NCI-H510A treated with DMSO at 0.1 percent for 48 hours (cell line): ENCODE measurements at regions not wholly inside any gene's neighbourhood (a gene's known extent, or its start where the extent isn't known, plus 50 kb on each side); places are given as distances from the start of the nearest gene placed in this dataset.
"Not testable (repeated sequence)": the region's sequence is repeated elsewhere in the genome, so short reads cannot be mapped to it uniquely, and the experiment has no call there.

Experiments used
- DNase-seq: peaks from one replicate; lab custom pipeline; 2025; lab: John Stamatoyannopoulos, UW

DNA sequence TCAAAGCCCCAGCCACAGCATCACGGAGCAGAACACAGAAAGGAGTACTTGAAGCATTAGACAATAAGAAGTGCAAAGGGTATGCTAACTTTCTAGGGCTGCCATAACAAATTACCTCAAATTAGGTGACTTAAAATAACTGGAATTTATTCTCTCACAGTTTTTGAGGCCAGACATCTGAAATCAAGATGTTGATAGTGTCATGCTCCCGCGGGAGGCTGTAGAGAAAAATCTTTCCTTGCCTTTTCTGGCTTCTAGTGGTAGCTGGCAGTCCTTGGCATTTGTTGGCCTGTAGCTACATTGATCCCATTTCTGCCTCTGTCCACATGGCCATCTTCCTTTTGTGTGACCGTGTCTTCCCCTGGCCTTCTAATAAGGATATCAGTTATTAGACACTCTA is 51.9 kb upstream of the SPDL1 start:
- no peak for DNase-seq

DNA sequence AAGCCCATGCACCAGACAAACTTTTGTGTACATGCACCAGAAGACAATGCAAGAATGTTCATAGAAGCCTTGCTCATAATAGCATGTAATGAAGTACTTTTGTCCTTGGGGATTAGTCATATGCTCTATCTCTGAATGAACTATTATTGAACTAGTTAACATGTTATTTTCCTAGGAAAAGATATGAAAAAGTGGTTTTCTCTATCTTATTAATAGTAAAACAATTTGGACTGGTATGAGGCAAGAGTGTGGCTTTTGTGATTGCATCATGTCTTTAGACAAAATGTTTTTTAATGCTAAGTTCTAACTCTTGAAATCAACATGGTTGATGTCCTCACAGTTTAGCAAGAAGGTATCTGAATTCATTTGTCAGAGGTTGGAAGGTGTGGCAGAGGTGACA is 55.7 kb upstream of the SPDL1 start:
- DNase-seq: no peak

DNA sequence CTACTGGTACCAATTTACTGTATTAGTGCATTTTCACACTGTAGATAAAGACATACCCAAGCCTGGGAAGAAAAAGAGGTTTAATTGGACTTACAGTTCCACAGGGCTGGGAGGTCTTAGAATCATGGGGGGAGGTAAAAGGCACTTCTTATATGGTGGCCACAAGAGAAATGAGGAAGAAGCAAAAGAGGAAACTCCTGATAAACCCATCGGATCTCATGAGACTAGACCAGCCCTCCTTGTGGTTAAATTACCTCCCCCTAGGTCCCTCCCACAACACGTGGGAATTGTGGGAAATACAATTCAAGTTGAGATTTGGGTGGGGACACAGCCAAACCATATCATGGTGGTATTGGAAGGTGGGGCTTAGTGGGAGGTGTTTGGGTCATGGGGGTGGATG is 56.5 kb upstream of the SPDL1 start:
- no peak for DNase-seq

DNA sequence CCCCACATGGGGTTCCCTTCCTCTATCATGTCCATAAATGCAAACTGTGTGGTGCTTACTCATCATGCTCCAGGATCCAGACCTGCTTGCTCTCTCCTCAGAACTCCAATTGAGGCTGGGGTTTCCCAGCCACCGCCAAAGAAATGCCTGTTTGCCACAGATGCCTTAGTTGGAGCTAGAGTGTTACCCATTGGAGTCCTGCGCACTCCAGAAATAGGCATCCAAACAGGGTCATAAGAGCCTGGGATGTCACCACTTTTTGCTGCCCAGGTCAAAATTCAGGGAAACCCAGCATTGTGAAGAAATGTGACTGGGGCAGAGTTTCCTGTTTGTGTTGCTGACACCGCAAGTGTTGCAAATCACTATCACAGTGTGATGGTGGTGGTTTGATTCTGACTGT is 60.7 kb upstream of the SPDL1 start:
- no peak for DNase-seq

DNA sequence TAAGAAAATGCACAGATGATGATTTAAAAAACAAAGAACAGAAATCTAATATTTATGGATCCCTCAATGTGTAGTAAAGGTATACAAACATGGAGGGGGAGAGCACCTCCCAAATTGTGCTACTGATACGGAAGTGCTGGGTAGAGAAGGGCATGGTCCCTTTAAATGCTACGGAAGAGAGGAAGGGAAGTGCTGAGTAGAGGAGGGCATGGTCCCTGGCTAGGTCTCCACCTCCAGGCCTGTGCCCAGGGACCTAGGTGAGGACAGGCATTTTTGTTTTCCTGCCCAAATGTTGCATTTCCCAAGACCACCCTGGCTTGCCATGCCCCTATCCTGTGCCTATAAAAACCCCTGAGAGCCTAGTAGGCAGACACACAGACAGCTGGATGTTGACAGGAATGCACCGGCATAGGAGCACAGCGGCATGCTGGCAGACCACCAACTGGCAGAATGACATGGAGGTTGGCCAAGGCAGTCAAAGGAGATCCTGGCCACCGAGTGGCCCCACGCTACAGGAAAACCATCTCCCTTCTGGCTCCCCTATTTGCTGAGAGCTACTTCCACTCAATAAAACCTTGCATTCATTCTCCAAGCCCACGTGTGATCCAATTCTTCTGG is 62.1 kb upstream of the SPDL1 start:
- DNase-seq: no peak

DNA sequence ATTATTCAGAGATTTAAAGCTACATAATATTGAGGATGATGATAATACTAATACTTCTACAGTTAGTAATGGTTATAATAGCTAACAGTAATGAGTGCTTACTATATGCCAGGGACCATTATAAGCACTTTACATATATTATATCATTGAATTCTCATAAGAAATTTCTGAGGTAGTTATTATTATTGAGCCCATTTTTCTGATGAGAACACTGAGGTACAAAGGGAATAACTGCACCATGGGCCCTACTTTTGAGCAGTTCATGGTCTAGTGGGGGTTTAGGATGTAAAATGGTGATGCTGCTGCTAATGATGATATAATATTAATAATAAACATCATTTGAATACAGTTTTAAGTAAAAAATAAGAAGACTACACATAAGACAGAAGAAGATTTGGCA is 64.2 kb upstream of the SPDL1 start:
- DNase-seq: no peak

DNA sequence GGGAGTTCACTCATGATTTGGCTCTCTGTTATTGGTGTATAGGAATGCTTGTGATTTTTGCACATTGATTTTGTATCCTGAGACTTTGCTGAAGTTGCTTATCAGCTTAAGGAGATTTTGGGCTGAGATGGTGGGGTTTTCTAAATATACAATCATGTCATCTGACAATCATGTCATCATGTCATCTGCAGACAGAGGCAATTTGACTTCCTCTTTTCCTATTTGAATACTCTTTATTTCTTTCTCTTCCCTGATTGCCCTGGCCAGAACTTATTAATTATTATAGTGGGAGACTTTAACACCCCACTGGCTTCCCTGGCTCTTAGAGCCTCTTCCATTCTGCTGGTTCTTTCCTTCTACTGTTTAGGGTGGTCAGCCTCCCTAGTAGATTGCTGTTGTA is 64.8 kb upstream of the SPDL1 start:
- not testable (repeated sequence) for DNase-seq

DNA sequence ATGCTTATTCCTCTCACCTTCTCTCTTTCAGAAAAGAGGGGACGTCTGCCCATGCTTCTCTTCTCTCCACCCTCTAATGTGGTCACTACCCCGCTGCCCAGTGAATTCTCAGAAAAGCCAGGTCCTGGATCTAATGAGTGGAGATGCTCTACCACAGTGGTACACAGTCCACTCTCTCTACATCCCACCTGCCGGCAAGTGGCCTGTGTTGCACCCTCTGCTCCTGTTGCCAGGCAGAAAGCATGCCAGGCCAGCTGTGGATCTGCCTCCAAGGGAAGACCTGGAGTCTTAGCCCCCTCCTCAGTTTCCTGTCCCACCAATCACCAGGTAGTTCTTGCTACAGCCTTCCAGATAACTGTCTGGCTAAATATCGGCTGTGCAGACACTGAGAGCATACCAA is 71.2 kb upstream of the SPDL1 start:
- DNase-seq: no peak

DNA sequence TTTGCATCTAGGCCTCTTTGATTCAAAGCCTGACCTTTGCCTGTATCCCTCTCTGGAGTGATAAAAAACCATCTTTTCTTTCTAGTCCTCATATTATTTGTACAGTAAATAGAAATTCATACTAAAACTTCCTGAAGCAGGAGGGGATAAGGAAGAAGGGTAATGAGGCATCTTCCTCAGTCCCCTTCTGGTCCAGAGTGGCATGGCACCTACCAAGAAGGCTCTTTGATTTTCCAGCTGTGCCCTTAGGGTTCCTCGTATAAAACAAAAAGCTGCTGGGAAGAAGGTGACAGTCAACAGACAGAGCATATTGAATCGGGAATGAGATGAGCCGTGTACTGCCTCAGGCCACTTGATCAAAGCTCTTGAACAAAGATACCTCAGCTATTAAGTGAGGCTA is 71.9 kb upstream of the SPDL1 start:
- no peak for DNase-seq

DNA sequence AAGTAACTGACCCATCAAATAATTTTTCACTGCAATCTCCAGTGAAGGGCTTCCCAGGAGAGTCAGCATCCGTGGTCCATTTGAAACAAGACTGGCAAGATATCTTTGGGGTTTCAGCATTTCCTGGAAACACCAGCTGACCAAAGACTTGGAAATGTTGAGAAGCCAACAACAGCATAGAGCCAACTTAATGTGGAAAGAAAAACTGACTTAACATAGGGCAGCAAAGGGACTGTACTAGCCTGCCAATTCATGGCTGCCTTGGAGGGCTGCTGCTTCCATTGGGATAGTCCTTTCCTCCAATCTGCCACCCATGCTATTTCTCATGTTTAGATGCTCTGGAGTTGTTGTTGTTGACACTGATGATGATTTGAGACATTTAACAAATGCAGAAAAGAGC is 76.5 kb upstream of the SPDL1 start:
- no peak for DNase-seq

DNA sequence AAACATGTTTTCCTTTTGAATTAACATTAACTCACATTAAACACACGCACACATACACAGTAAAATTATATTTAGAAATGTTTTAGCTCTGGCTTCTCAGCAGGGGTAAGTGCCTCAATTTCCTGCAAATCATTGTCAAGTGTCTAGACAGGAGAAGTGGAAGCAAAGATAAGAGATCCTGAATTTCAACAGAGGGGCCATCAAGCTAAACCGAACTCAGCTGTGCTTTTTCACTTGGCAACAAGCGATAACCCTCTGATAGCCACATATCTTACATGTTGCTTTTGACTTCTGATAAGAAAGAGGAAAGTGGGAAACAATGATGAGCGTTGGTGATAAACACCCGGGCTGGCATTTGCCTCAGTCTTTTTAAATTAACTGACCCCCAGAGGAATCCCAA is 79.7 kb upstream of the SPDL1 start:
- DNase-seq: no peak

DNA sequence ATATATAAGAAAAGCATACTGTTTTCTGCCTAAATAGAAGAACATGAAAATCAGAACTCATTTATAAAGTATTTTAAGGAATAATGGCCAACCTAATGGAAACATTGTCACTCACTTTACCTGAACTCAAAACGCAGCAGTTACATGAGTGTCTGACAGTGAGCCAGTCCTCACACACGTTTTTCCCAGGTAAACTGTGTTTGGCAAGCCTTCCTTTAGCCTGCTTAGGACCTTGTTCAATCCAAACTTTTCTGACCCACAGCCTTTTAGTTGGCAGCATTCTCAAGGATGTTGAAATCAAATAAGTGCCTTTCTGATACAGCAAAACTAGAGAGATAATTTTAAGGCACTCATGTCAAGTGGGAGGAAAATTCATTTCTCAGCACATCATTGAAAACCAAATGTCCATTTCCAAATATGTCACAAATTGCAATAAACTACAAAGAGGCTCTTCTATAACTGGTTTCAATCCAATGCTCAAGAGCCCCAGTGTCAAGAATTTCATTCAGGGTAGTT is 83.5 kb upstream of the SPDL1 start:
- DNase-seq: no peak

DNA sequence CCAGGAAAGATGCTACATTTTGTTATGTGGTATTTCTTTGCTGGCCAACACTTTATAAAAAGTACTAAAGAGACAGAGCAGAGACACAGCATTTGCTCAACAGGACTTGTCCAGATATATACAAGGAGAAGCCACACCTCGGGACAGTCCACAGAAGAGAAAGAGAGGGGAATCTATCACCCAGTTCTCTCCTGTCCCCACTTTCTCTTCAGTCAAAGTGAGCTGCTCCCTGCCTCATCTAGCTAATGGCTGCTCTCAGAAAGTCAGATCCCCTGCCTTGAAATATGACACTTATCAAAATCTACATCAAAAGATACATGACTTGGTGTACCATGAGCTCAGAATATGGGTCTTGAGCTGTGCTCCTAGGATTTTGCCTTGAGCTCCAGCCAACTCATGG is 86.7 kb upstream of the SPDL1 start:
- DNase-seq: no peak

DNA sequence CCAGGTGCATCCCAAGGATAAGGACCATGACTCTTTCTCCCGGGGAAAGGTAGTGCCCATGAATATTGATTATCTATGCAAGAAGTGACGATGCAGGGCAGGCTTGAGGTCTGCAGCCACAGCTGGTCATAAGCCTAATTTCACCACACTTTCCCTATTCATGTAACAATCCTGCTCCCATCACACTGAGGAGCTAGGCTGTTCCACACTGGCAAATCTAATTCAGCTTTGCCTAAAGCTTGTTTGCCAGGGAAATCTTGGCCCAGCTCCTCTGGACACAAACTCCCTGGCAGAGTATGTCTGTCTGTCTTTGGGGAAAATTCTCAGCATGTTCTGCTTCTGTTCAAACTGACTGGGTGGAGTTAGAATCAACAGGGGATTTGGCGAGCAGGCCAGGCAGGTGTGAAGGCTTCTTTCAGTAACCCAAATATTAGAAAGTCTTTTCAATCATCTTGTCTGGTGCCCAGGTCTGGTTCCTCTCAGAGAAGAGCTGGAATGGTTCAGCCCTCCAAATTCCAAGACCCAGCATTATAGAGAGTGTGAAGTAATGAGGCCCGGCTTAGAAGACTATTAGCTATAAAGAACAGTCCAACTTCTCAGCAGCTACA is 88.5 kb upstream of the SPDL1 start:
- no peak for DNase-seq

DNA sequence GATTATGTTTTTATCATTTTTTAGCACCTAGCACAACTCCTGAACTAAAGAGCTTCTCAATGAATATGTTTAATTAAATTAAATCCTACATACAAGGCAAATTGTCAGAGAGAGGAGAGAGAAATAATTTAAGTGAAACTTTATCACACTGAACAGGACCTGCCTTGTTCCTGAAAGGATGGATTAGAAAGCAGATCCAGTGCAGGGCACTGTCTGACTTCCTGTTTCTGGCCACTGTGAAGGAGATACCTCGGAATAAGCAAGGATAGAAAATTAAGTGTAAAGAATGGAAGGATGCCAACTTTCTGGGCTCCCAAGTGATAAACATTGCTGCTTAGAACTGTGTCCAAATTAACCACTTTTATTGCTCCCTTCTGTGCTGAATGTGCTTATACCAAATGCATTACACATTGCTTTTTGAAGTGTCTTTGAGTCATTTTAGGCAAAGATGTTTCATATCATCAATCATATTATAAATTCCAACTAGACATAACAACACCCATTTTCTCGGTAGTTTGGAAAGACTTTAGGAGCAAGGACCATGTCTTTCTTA is 89.1 kb upstream of the SPDL1 start:
- DNase-seq: no peak

DNA sequence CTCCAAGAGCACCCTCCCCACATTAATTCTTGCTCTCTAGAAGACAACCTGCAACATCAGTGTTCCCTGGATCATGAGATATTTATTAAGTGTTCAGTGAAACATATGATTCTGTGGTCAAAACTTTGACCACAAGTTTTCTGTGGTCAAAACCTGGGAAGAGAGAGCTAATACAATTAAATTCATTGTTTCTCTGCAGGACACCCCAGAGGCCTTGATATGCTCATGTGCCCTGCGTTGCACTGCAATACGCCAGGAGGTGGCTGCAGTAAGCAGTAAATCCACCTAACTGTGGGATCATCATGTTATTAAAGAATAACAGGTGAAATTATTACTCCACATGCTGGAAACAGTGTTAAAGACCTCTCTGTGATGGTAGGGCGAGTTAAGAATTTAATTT is 109.3 kb upstream of the SPDL1 start:
- DNase-seq: no peak

DNA sequence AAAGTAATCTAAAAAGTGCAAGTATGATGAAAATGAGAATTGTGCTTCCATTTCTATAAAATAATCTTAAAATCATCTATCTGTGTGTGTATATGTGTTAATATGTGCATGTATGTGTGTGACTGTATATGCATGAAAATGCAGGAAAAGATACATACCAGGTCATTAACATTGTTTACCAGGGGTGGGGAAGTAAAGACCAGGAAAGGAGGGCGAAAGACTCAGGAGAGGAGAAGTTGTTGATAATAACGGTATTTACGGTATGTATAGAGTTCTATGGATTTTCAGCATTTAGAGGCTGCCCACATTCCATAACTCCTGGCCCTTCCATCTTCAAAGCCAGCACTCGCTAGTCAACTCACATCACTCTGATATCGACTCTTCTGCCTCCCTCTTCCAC is 111.0 kb upstream of the SPDL1 start:
- no peak for DNase-seq

DNA sequence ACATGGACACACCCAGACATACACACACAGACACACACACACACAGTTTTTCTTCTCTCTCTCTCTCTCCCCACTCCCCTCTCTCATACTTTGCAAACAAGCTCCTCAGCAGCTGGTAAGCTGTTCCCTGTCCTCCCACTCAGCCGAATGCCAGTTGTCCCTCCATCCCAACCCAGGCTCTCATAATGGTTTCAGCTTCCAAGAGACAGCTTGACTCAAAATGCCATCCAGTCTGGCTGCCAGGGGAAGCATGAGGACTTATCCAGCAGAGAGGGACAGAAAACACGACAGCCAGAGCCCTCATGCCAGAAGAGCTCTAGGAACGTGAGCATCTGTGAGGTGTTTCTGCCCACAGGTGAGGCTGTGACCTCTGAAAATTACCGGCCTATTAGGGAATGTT is 112.6 kb upstream of the SPDL1 start:
- no peak for DNase-seq

DNA sequence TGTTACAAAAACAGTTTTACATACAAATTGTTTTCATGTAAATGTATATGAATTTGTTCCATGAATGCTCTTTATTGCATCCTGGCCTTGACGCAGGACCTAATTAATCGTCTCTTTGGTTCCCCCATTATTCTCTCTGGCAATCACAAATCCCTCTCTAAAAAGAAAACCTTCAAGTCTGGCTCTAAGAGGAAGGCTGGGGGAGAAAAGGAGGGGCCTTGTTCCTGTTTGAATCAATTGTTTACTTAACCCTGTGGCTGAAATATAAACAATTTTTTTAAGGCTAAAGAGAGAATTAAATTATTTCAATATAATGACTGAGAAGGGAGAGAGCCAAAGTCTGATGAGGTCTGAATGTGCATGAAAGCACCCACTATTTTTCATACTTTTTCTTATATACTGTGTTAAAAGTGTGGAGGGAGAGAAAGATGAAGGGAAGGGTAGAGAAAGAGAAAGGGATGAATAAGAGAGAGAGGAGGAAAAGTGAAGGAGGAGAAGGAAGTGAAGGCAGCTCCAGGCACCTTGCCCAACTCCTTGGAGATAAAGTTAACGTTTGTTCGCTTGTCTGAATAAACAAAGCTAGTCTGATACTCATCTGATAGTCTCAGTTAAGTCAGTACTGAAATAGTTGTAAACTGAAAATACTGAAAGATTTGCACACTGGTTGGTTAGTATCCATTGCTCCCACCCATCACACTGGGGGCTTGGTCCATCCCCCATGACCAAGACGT is 116.4 kb upstream of the SPDL1 start:
- no peak for DNase-seq

DNA sequence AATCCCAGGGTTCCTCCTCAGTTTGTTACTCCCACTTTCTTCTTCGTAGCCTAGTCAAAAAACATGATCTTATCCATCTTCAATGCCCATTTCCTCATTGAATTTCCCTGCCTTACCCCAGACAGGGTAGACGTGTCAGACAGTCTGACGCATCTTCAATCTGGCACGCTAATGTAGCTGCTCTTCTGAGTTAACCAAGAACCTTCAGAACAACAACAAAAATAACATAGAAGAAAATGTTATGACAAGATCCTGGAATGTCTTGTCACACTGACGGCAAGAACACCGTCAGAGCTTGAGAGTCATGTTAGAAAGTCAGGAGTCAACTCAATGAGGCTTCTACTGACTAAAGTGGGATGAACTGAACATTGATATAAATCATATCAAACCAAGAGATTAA is 122.7 kb upstream of the SPDL1 start:
- no peak for DNase-seq

DNA sequence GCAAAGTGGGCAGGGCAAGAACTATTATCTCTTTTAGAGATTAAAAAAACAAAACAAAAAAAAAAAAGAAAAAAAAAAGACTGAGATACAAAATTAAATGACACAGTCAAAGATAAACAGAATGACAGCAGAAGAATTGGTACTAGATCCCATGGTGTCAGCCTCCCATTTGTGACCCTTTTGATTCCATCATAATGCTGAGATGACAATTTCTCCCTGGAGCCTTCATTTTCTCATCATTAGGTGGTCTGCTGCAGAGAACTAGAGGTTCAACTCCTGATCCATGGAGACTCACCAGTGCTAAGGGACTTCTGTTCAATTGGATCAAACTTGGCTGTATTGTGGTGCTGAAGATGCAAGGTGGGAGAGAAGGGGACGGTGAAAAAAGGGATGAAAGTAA is 123.5 kb upstream of the SPDL1 start:
- no peak for DNase-seq

DNA sequence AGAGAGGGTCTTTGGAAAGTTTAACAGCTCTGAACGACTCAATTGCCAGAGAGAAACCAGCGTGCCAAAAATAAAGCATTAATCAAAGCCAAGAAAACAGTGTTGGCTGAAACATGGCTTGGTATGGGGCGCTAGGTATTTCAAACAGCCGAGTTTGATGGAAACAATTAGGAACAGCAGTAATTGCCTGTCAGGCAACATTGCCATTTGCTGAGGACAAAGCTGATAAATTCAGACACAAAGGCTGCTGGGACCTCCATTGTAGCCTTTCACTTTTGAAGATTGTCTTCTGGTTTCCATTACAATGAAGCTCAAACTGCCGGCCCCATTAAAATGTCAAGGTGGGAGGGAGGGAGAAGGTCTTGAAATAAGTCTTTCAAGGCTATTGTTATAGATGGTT is 125.4 kb upstream of the SPDL1 start:
- no peak for DNase-seq

DNA sequence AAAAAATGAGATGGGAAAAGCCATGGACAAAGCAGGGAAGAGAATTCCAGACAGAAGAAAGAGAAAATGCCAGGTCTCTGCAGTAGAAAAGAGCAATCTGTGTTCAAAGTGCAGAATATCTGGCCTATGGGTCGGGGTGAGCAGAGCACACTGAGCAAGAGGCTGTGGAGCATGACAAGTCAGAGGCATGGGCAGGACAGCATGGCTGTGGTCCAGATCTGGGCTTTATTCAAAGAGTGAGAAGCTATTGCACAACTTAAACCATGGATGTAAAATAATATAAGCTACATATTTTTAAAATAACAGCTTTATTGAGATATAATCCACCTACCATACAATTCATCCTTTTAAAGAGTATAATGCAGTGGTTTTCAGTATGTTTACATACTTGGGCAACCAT is 133.1 kb upstream of the SPDL1 start:
- no peak for DNase-seq
